GM13977 (cell line): ENCODE measurements at regions not wholly inside any gene's neighbourhood (a gene's known extent, or its start where the extent isn't known, plus 50 kb on each side); places are given as distances from the start of the nearest gene placed in this dataset.

Experiments used
- DNase-seq: peaks from one replicate; pipeline ENCODE4 v3.0.0; 2012; ENCODE audit warnings: low spot score
- CTCF ChIP-seq: IDR thresholded peaks from 2 replicates; pipeline ENCODE4 v1.5.1; 2012; ENCODE audit warnings: mild to moderate bottlenecking, control low read depth; ENCODE audit not compliant: insufficient read depth; ENCODE audit errors: extremely low read depth, missing control alignments
- in situ Hi-C: fragments of 300-500 bp; cut with MboI; formaldehyde crosslinking; loops from one replicate; pipeline ENCODE4 v1.12.0; 2022; ENCODE audit warnings: low sequenced_read_pairs, low pct_unique_long_range_greater_than_20kb, mixed read lengths, inconsistent platforms; ENCODE audit not compliant: unreplicated experiment

- TF ChIP-seq CTCF: no peak
- no peak for DNase-seq
- in situ Hi-C loops: no loop called here
Measured at GRCh38 chr4:64594723-64595122, 185.5 kb upstream of the TECRL start.

- in situ Hi-C loops: no loop called here
- no peak for TF ChIP-seq CTCF
- DNase-seq: no peak
Measured at GRCh38 chr4:64588507-64588906, 179.3 kb upstream of the TECRL start.

- peak; percentile 6 for DNase-seq
- peak; percentile 61 for TF ChIP-seq CTCF
- in situ Hi-C loops: no loop called here
Measured at GRCh38 chr4:64584981-64585557, 175.8 kb upstream of the TECRL start.

GRCh38 chr4:64584125-64584524 is 174.9 kb upstream of the TECRL start:
- in situ Hi-C loops: no loop called here
- DNase-seq: no peak
- TF ChIP-seq CTCF: no peak

- in situ Hi-C loops: no loop called here
- no peak for DNase-seq
Measured at GRCh38 chr4:64582492-64582891, 173.2 kb upstream of the TECRL start.

GRCh38 chr4:64581422-64581821 is 172.2 kb upstream of the TECRL start:
- DNase-seq: no peak
- TF ChIP-seq CTCF: no peak
- in situ Hi-C loops: no loop called here

More at GRCh38 chr4:64582492-64582891, 173.2 kb upstream of the TECRL start:
- TF ChIP-seq CTCF: no peak

GRCh38 chr4:64564126-64564525 is 154.9 kb upstream of the TECRL start:
- in situ Hi-C loops: no loop called here
- no peak for TF ChIP-seq CTCF
- DNase-seq: no peak
